BLaER1 treated with 17β-estradiol and CSF1 and Interleukin-3, amounts not matched to agents 10 nM and 100 nM (cell line): ENCODE measurements at regions not wholly inside any gene's neighbourhood (a gene's known extent, or its start where the extent isn't known, plus 50 kb on each side); places are given as distances from the start of the nearest gene placed in this dataset.

Experiments used
- H3K27ac ChIP-seq, 11 experiments: shearing (Covaris generic); formaldehyde crosslinking; 2 replicates each; pipeline ENCODE4 v1.8.1; 2022
- H3K27me3 ChIP-seq, 11 experiments: shearing (Covaris generic); formaldehyde crosslinking; 2 replicates each; pipeline ENCODE4 v1.8.1; 2022
- H3K36me3 ChIP-seq, 11 experiments: shearing (Covaris generic); formaldehyde crosslinking; 2 replicates each; pipeline ENCODE4 v1.8.1; 2022
- H3K4me1 ChIP-seq, 10 experiments: shearing (Covaris generic); formaldehyde crosslinking; 2 replicates each; pipeline ENCODE4 v1.8.1; 2022
- H3K4me2 ChIP-seq, 11 experiments: shearing (Covaris generic); formaldehyde crosslinking; 2 replicates each; pipeline ENCODE4 v1.8.1; 2022
- H3K4me3 ChIP-seq, 10 experiments: shearing (Covaris generic); formaldehyde crosslinking; 2 replicates each; pipeline ENCODE4 v1.8.1; 2022
- H3K9ac ChIP-seq, 11 experiments: shearing (Covaris generic); formaldehyde crosslinking; 2 replicates each; pipeline ENCODE4 v1.8.1; 2022
- H3K9me3 ChIP-seq, 11 experiments: shearing (Covaris generic); formaldehyde crosslinking; replicated peaks in 1 of 11; 2 replicates each; pipeline ENCODE4 v1.8.1; 2022
- H4K20me1 ChIP-seq, 11 experiments: shearing (Covaris generic); formaldehyde crosslinking; 2 replicates each; pipeline ENCODE4 v1.8.1; 2022
- Cebpa-rat ChIP-seq, 11 experiments: shearing (Covaris generic); IDR thresholded peaks; 2 replicates each; pipeline ENCODE4 v1.8.1; 2022

DNA sequence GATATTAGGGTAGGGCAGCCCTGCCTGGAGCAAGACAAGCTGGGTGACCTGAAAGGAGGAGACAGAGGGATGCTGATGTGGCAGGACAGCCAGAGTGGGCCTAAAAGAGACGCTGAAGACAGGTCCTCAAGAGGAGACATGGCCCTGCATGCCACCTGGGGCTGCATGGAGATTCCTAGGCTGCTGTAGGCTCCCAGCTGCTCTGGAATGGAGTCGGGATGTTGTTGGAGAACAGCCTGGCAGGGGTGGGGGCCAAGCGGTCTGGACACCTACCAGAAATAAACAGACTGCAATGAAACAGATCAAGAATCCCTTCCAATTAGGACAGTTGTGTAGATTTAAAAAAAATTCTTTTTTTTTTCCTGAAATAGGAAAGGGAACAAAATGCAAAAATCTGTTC lies 97.8 kb upstream of the NPAS2 start:
- H4K20me1 ChIP-seq, result no peaks in the 10 kb centered on the region
- no peak overlapping the region for H3K4me3 ChIP-seq
- H3K9me3 ChIP-seq, result no peaks in the 10 kb centered on the region
- H3K36me3 ChIP-seq, result no peaks in the 10 kb centered on the region
- no peak overlapping the region for H3K9ac ChIP-seq
- H3K4me2 ChIP-seq, result no peak overlapping the region
- H3K27me3 ChIP-seq, result no peaks in the 10 kb centered on the region
- no peak for TF ChIP-seq Cebpa-rat (IDR thresholded peaks at IDR 0.05)
- no peak overlapping the region for H3K27ac ChIP-seq
- no peaks in the 10 kb centered on the region for H3K4me1 ChIP-seq

GRCh38 chr2:100726866-100727265 lies 93.1 kb upstream of the NPAS2 start:
- no peaks in the 10 kb centered on the region for H3K27me3 ChIP-seq
- H3K9me3 ChIP-seq, result peaks cover 7 to 13% (median 11%) of the 10 kb centered on the region in 11 experiments; a peak in 16 of 22 replicates
- H3K36me3 ChIP-seq, result no peaks in the 10 kb centered on the region
- no peak overlapping the region for H3K4me2 ChIP-seq
- no peaks in the 10 kb centered on the region for H4K20me1 ChIP-seq
- H3K4me3 ChIP-seq, result no peak overlapping the region
- no peak overlapping the region for H3K27ac ChIP-seq
- no peak for TF ChIP-seq Cebpa-rat (IDR thresholded peaks at IDR 0.05)
- no peaks in the 10 kb centered on the region for H3K4me1 ChIP-seq
- no peak overlapping the region for H3K9ac ChIP-seq

GRCh38 chr2:100730290-100730868 lies 89.6 kb upstream of the NPAS2 start:
- H4K20me1 ChIP-seq, result no peaks in the 10 kb centered on the region
- H3K36me3 ChIP-seq, result no peaks in the 10 kb centered on the region
- H3K9ac ChIP-seq, result no peak overlapping the region
- no peak overlapping the region for H3K4me2 ChIP-seq
- no peak for TF ChIP-seq Cebpa-rat (IDR thresholded peaks at IDR 0.05)
- peaks cover 0 to 14% (median 11%) of the 10 kb centered on the region in 10 experiments; a peak in 12 of 20 replicates for H3K4me1 ChIP-seq
- H3K27me3 ChIP-seq, result no peaks in the 10 kb centered on the region
- H3K9me3 ChIP-seq, result peaks cover 7 to 13% (median 11%) of the 10 kb centered on the region in 11 experiments; a peak in 16 of 22 replicates
- no peak overlapping the region for H3K4me3 ChIP-seq
- H3K27ac ChIP-seq, result no peak overlapping the region

DNA sequence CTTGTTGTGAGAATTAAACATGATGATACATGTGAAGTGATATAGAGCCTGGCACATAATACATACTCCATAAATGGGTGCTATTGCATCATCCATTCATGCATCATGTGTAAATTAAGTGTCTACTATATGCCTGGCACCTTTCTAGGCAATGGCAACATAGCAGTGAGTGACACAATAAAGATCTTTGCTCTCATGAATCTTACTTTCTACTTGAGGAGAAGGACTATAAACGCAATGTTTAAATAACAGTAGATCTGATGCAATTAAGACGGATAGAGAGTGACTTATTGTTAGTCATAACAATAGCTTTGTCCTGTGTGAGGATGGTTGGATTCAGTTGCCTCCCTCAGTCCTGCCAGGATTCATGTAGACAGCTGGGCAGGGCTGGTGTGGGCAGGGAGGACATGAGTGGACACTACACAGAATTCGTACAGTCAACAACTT lies 88.4 kb upstream of the NPAS2 start:
- H3K27ac ChIP-seq, result 0 out of 22 replicates have a peak overlapping the region, but pooled peaks of 1 of the 11 experiments have one; percentile 2
- peaks cover 0 to 14% (median 11%) of the 10 kb centered on the region in 10 experiments; a peak in 12 of 20 replicates for H3K4me1 ChIP-seq
- H3K4me2 ChIP-seq, result no peak overlapping the region

GRCh38 chr2:100733391-100734187 lies 86.3 kb upstream of the NPAS2 start:
- no peak overlapping the region for H3K4me3 ChIP-seq
- 0 out of 22 replicates have a peak overlapping the region, but pooled peaks of 2 of the 11 experiments have one; percentile 15 to 26 for H3K9ac ChIP-seq
- TF ChIP-seq Cebpa-rat (IDR thresholded peaks at IDR 0.05), result peak in 1 of 11 experiments; percentile 36; a peak in 2 of 22 replicates

More for the DNA sequence above, 88.4 kb upstream of the NPAS2 start:
- Histone ChIP-seq H3K9me3 (peaks cover 7 to 13% (median 11%) of the 10 kb centered on the region in 11 experiments; a peak in 16 of 22 replicates), H4K20me1 (no peaks in the 10 kb centered on the region), H3K9ac (no peak overlapping the region), H3K4me3 (no peak overlapping the region), H3K27me3 (no peaks in the 10 kb centered on the region), H3K36me3 (no peaks in the 10 kb centered on the region)
- TF ChIP-seq Cebpa-rat (IDR thresholded peaks at IDR 0.05), result no peak

GRCh38 chr2:100736121-100736915 lies 83.6 kb upstream of the NPAS2 start:
- Histone ChIP-seq H3K4me3 (no peak overlapping the region), H3K9ac (no peak overlapping the region), H3K4me1 (peaks cover 0 to 14% (median 11%) of the 10 kb centered on the region in 10 experiments; a peak in 12 of 20 replicates), H3K27me3 (no peaks in the 10 kb centered on the region), H3K9me3 (no peaks in the 10 kb centered on the region), H3K27ac (no peak overlapping the region), H3K4me2 (no peak overlapping the region), H4K20me1 (no peaks in the 10 kb centered on the region), H3K36me3 (no peaks in the 10 kb centered on the region)
- TF ChIP-seq Cebpa-rat (IDR thresholded peaks at IDR 0.05), result no peak

More at GRCh38 chr2:100733391-100734187, 86.3 kb upstream of the NPAS2 start:
- H3K36me3 ChIP-seq, result no peaks in the 10 kb centered on the region
- H3K27me3 ChIP-seq, result no peaks in the 10 kb centered on the region
- peaks cover 7 to 13% (median 9%) of the 10 kb centered on the region in 11 experiments; a peak in 16 of 22 replicates for H3K9me3 ChIP-seq
- H3K27ac ChIP-seq, result peak overlapping the region in 4 of 11 experiments; percentile 40 to 53 (median 46); a peak in 6 of 22 replicates
- H3K4me1 ChIP-seq, result peaks cover 0 to 14% (median 11%) of the 10 kb centered on the region in 10 experiments; a peak in 12 of 20 replicates
- peak overlapping the region in 8 of 11 experiments; percentile 10 to 55 (median 29); a peak in 11 of 22 replicates for H3K4me2 ChIP-seq
- no peaks in the 10 kb centered on the region for H4K20me1 ChIP-seq

- Histone ChIP-seq H3K27ac (no peak overlapping the region), H3K4me1 (no peaks in the 10 kb centered on the region)
- TF ChIP-seq Cebpa-rat (IDR thresholded peaks at IDR 0.05), result no peak
These were observed 80.1 kb upstream of the NPAS2 start for GRCh38 chr2:100739735-100740432.

DNA sequence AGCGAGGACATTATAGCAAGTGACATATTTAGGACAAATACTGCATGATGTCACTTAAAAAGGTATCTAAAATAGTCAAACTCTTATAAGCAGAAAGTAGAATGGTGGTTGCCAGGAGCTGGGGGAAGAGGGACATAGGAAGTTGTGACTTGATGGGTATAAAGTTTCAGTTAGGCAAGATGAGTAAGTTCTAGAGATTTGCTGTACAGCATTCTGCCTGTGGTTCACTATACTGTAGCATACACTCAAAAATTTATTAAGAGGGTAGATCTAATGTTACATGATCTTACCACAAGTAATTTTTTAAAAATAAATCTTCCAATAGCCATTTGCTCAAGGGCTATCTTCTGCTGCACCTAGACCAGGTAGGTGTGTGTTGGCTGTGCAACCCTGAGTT lies 78.1 kb upstream of the NPAS2 start:
- H3K36me3 ChIP-seq, result no peaks in the 10 kb centered on the region
- no peak overlapping the region for H3K27ac ChIP-seq
- no peak for TF ChIP-seq Cebpa-rat (IDR thresholded peaks at IDR 0.05)
- no peak overlapping the region for H3K9ac ChIP-seq
- no peaks in the 10 kb centered on the region for H3K9me3 ChIP-seq
- no peaks in the 10 kb centered on the region for H3K4me1 ChIP-seq
- no peaks in the 10 kb centered on the region for H4K20me1 ChIP-seq
- H3K27me3 ChIP-seq, result no peaks in the 10 kb centered on the region
- H3K4me3 ChIP-seq, result no peak overlapping the region
- H3K4me2 ChIP-seq, result no peak overlapping the region

More at GRCh38 chr2:100739735-100740432, 80.1 kb upstream of the NPAS2 start:
- Histone ChIP-seq H3K9me3 (no peaks in the 10 kb centered on the region), H4K20me1 (no peaks in the 10 kb centered on the region), H3K36me3 (no peaks in the 10 kb centered on the region), H3K9ac (no peak overlapping the region), H3K27me3 (no peaks in the 10 kb centered on the region), H3K4me3 (no peak overlapping the region), H3K4me2 (no peak overlapping the region)
